Cardiac fibroblast (primary cell): ENCODE measurements at regions not wholly inside any gene's neighbourhood (a gene's known extent, or its start where the extent isn't known, plus 50 kb on each side); places are given as distances from the start of the nearest gene placed in this dataset.
A peak's percentile ranks its signal among the peaks of the same experiment; 100 is the strongest.

ENCODE experiments used
- DNase-seq, 2 donors: peaks; one replicate each; pipeline versions ENCODE4 v3.0.0 to v3.0.0-alpha.2; 2010; ENCODE audit warnings: low read depth in 2 of 2
- H3K4me3 ChIP-seq, 2 donors: replicated peaks in 1 of 2; 1 replicate in 1 of 2; 2 replicates in 1 of 2; pipeline ENCODE4 v1.5.1; 2011; ENCODE audit warnings: low read depth in 2 of 2, low read length in 2 of 2, mild to moderate bottlenecking in 2 of 2, moderate library complexity in 1 of 2
- TF ChIP-seq, protein P1 (sequence below): IDR thresholded peaks from one replicate; pipeline ENCODE4 v1.5.1; 2011; ENCODE audit warnings: low read depth, mild to moderate bottlenecking, low read length, inconsistent platforms

- TF ChIP-seq, protein P1, sequence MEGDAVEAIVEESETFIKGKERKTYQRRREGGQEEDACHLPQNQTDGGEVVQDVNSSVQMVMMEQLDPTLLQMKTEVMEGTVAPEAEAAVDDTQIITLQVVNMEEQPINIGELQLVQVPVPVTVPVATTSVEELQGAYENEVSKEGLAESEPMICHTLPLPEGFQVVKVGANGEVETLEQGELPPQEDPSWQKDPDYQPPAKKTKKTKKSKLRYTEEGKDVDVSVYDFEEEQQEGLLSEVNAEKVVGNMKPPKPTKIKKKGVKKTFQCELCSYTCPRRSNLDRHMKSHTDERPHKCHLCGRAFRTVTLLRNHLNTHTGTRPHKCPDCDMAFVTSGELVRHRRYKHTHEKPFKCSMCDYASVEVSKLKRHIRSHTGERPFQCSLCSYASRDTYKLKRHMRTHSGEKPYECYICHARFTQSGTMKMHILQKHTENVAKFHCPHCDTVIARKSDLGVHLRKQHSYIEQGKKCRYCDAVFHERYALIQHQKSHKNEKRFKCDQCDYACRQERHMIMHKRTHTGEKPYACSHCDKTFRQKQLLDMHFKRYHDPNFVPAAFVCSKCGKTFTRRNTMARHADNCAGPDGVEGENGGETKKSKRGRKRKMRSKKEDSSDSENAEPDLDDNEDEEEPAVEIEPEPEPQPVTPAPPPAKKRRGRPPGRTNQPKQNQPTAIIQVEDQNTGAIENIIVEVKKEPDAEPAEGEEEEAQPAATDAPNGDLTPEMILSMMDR = no peak
- H3K4me3 ChIP-seq = no peak overlapping the region
- peak; percentile 38 to 53 for DNase-seq
These were observed 50.2 kb upstream of the ACTBL2 start for GRCh38 chr5:57532513-57533497.
